ENCODE measurements at regions not wholly inside any gene's neighbourhood (a gene's known extent, or its start where the extent isn't known, plus 50 kb on each side); places are given as distances from the start of the nearest gene placed in this dataset.

DNA sequence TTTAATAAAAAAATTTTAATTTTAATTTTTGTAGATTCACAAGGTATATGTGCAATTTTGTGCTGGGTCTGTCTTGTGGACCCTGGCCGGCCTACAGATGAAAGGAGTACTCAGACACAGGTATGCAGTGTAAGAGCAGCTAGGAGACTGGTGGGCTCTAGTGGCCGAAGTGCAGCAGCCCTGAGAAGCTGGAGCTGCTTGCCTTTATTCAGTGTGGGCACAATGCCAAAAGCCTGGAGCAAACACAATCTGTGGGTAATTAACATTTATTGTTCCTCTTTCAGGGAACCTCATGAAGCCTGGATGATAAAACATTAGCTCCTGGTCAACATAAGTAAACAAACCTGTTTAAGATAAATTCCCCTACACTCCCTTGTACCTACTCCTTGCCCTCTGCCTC lies 135.7 kb upstream of the SEL1L start:
- intact Hi-C loops (cut with DNase I): no loop called here
- ATAC-seq (no peak), DNase-seq (no peak)
- H3K27ac ChIP-seq: no peak overlapping the region
- H3K27me3 ChIP-seq: no peaks in the 10 kb centered on the region
- TF ChIP-seq, protein P1, sequence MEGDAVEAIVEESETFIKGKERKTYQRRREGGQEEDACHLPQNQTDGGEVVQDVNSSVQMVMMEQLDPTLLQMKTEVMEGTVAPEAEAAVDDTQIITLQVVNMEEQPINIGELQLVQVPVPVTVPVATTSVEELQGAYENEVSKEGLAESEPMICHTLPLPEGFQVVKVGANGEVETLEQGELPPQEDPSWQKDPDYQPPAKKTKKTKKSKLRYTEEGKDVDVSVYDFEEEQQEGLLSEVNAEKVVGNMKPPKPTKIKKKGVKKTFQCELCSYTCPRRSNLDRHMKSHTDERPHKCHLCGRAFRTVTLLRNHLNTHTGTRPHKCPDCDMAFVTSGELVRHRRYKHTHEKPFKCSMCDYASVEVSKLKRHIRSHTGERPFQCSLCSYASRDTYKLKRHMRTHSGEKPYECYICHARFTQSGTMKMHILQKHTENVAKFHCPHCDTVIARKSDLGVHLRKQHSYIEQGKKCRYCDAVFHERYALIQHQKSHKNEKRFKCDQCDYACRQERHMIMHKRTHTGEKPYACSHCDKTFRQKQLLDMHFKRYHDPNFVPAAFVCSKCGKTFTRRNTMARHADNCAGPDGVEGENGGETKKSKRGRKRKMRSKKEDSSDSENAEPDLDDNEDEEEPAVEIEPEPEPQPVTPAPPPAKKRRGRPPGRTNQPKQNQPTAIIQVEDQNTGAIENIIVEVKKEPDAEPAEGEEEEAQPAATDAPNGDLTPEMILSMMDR (IDR thresholded peaks at IDR 0.05): no peak
- H3K36me3 ChIP-seq: no peaks in the 10 kb centered on the region
- H3K9me3 ChIP-seq: no peaks in the 10 kb centered on the region
- H3K4me1 ChIP-seq: no peaks in the 10 kb centered on the region
- no peak overlapping the region for H3K4me3 ChIP-seq

DNA sequence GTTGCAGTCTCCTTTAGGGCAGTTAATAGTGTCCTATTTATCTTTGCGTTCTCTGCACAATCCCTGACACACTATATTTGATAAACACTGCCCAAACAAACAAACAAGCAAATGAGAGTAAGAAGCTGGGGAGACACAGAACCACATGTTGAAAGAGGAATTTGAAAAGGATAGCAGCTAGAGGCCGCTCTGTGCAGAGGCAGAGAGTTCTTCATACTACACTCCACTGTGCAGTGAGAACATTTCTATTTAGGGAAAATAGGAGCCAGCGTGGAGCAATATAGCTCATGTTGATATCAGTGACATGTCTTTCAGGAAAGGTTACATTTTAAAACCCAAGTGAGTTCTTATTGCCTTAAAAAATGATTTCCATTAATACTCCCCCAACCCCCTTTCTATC lies 140.3 kb upstream of the SEL1L start:
- TF ChIP-seq, protein P1 (IDR thresholded peaks at IDR 0.05): no peak

DNA sequence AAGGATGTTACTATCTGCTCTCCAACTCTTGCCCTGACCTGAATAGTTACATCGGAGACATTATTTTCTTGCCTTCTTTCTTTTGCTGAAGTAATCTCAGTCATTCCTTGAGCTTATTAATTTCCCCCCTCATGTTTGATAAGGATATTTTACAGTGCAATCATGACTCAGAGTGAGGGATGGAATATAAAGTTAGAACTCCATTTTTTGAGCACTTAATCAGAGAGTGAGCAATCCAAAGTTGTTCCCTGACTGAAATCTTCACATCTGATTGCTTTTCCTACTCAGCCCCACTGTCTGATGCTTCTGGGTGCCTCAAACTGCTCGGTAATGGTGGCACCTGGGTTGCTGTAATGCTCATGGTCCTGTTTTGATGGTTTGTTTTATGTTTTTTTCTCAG lies 142.7 kb upstream of the SEL1L start:
- no peak for DNase-seq
- intact Hi-C loops (cut with DNase I): no loop called here

More for the DNA sequence above, 140.3 kb upstream of the SEL1L start:
- Histone ChIP-seq H3K4me1 (no peaks in the 10 kb centered on the region), H3K4me3 (no peak overlapping the region), H3K27me3 (no peaks in the 10 kb centered on the region), H3K27ac (no peak overlapping the region), H3K36me3 (no peaks in the 10 kb centered on the region), H3K9me3 (no peaks in the 10 kb centered on the region)
- ATAC-seq (no peak), DNase-seq (no peak)
- intact Hi-C loops (cut with DNase I): no loop called here

DNA sequence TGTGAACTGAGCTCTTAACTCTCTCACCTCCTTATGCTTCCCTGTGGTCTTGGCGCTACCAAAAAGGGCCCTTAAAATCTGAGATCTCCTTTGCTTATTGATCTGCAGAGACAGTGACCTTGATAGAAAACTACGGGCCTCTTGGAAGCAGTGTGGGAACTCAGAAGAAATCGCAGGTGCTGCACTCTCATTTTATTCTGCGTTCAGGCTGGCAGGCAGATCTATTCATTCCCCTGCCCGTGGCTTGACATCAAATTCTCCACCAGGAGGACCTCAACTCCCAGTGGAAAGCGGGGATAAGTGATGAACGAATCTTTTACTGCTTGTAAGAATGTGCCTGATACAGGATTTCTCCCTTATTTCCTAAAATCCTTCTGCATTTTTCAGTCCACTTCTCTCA lies 143.2 kb upstream of the SEL1L start:
- Histone ChIP-seq H3K9me3 (no peaks in the 10 kb centered on the region), H3K4me1 (no peaks in the 10 kb centered on the region), H3K4me3 (no peak overlapping the region), H3K27ac (no peak overlapping the region), H3K27me3 (no peaks in the 10 kb centered on the region), H3K36me3 (no peaks in the 10 kb centered on the region)
- intact Hi-C loops (cut with DNase I): no loop called here
- TF ChIP-seq, protein P1 (IDR thresholded peaks at IDR 0.05): no peak
- no peak for ATAC-seq
- no peak for DNase-seq

More for the DNA sequence above, 142.7 kb upstream of the SEL1L start:
- Histone ChIP-seq H3K27me3 (no peaks in the 10 kb centered on the region), H3K4me1 (no peaks in the 10 kb centered on the region), H3K36me3 (no peaks in the 10 kb centered on the region), H3K4me3 (no peak overlapping the region), H3K9me3 (no peaks in the 10 kb centered on the region), H3K27ac (no peak overlapping the region)
- TF ChIP-seq, protein P1 (IDR thresholded peaks at IDR 0.05): no peak
- no peak for ATAC-seq

DNA sequence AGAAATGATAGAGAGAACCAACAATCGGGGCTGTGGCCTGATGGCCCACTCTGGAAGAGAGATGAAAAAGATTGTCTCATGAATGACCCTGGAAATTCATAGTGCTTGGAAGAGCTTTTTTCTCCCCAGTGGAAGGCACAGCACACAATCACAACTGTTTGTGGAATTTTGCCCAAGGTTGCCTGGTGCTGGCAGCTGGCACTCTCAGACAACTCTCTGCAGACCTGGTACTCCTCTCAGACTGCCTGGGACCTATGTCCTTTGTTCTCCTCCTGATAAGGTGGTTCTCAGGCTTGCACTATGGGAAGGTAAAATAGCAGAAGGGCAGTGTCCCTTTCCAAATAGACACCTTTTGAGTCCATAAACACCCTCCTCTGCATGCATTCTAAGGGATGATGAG lies 144.1 kb upstream of the SEL1L start:
- ATAC-seq (no peak), DNase-seq (no peak)
- Histone ChIP-seq H3K36me3 (no peaks in the 10 kb centered on the region), H3K27me3 (no peaks in the 10 kb centered on the region), H3K4me1 (no peaks in the 10 kb centered on the region), H3K27ac (no peak overlapping the region), H3K9me3 (no peaks in the 10 kb centered on the region), H3K4me3 (no peak overlapping the region)
- TF ChIP-seq, protein P1 (IDR thresholded peaks at IDR 0.05): no peak
- intact Hi-C loops (cut with DNase I): no loop called here

DNA sequence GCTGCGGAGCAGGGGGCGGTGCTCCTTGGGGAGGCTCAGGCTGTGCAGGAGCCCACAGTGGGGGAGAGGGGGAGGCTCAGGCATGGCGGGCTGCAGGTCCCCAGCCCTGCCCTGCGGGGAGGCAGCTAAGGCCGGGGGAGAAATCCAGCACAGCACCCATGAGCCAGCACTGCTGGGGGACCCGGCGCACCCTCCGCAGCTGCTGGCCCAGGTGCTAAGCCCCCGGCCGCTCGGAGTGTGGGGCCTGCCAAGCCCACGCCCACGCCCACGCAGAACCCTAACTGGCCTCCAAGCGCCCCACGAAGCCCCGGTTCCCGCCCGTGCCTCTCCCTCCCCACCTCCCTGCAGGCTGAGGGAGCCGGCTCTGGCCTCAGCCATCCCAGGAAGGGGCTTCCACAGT lies 145.6 kb upstream of the SEL1L start:
- H3K9me3 ChIP-seq: no peaks in the 10 kb centered on the region
- no peaks in the 10 kb centered on the region for H3K27me3 ChIP-seq
- no peak overlapping the region for H3K27ac ChIP-seq
- TF ChIP-seq, protein P1 (IDR thresholded peaks at IDR 0.05): no peak
- H3K36me3 ChIP-seq: no peaks in the 10 kb centered on the region
- ATAC-seq: no peak
- intact Hi-C loops (cut with DNase I): no loop called here
- H3K4me3 ChIP-seq: no peak overlapping the region
- no peak for DNase-seq
- no peaks in the 10 kb centered on the region for H3K4me1 ChIP-seq
